Fibroblast of skin of right biceps (primary cell): ENCODE measurements at regions not wholly inside any gene's neighbourhood (a gene's known extent, or its start where the extent isn't known, plus 50 kb on each side); places are given as distances from the start of the nearest gene placed in this dataset.

ENCODE experiments used
- DNase-seq: peaks from one replicate; pipeline ENCODE4 v3.0.0-alpha.2; 2013

GRCh38 chr15:27608248-27608647 is 490.9 kb downstream of the OCA2 start:
- no peak for DNase-seq

GRCh38 chr15:27601239-27601960 is 497.7 kb downstream of the OCA2 start:
- peak; percentile 15 for DNase-seq

- DNase-seq = no peak
These were observed 500.1 kb downstream of the OCA2 start for GRCh38 chr15:27599034-27599433.

GRCh38 chr15:27598251-27599009 is 500.7 kb downstream of the OCA2 start:
- DNase-seq = no peak

GRCh38 chr15:27595211-27595610 is 503.9 kb downstream of the OCA2 start:
- DNase-seq = no peak

GRCh38 chr15:27592036-27592760 is 506.9 kb downstream of the OCA2 start:
- peak; percentile 38 for DNase-seq
